Dermis blood vessel endothelial cell (primary cell): ENCODE measurements at regions not wholly inside any gene's neighbourhood (a gene's known extent, or its start where the extent isn't known, plus 50 kb on each side); places are given as distances from the start of the nearest gene placed in this dataset.
"Not testable (repeated sequence)": the region's sequence is repeated elsewhere in the genome, so short reads cannot be mapped to it uniquely, and the experiment has no call there.

Source experiments
- DNase-seq: peaks from one replicate; pipeline ENCODE4 v3.0.0; 2010

GRCh38 chr6:134821928-134822864, 127.7 kb downstream of the ALDH8A1 start:
- no peak for DNase-seq

DNA sequence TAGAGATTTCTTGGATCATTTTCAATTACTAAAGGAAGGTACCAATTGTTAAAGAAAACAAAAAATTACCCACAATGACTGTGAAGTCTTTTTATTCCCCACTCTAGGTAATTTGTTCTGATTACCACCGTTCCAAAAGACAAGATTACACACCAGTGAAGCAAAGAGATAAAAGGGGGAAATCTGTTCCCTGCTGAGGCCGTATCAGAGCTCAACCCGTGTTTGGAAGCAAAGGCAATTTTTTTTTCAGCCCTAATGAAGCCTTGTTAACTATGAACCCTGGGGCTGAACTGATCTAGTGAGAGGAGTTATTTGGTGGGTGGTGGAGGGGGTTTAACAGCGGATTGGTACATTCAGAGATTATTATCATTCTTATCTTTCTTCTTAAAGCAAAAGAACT, 128.5 kb downstream of the ALDH8A1 start:
- no peak for DNase-seq

DNA sequence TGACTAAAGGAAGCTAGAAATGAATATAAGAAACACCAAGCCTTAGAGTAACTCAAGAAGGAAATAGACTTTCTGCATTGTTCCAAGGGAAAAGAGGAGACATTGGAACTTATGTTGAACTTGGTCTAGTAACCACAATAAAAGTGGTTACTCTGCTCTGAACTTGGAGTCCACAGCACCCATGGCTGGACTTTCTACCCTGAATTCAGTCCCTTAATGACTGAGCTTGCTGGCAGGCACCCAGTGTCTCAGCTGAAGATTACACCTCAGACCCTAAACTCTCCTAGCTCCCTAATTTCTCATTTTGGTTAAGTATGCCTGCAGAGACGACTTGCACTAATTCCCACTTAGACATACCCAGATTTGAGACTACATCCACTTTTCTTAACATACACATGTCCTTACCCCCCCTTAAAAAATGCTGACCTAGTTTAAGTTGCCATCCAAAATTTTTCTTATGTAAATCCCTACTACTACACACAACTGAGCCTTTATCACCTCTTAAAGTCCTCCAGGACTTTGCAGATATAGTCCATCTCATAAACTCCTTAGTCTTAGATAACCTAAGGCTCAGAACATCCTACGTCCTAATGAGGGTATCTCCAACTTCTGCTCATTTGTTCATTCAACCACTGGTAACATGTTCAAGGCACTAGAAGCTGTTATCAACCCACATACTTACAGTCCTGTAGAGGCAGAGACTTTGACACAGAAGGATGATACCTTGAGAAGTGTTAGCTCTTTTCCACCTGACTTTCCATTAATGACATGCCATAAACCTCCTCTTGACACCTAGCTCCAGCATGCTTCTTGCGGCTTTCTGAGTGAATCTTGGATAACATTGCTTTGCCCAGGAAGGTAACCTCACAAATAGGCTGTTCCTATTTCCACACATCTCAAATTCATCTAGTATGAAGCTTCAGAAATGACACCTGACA, 129.8 kb downstream of the ALDH8A1 start:
- no peak for DNase-seq

DNA sequence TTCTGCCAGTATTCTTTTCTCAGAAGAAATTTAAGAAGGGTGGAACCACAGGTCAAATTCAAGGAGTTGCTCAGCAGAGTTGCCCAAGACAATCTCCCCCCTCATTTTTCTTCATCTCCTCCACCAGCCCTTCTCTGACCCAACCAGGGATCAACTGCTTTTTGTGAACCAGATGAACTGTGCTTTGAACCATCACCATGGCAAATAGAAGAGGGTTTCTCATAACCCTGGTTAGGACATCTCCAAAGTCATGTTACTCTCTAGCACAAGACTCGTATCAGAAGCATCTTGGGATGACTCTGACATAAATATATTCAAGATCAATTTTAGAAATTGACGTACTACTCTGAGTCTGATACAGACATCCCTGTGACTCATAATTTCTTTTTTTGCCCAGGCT, 130.7 kb downstream of the ALDH8A1 start:
- DNase-seq: no peak

DNA sequence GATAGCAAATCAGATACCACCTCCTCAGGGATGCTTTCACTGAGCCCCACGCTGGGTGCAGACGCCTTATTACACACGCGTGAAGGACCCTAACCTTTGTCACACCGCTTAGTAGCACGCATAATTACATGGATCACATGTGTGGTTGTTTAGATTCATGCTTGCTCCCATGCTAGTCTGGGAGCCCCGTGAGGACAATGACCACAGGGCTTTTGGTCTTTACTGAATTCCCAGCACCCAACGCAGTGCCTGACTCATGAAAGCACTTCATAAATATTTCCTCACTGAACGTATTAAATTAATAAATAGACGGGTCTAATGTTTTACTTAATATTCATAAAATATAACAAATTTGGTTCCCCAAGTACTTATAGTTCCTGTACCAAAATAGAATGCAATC, 132.5 kb downstream of the ALDH8A1 start:
- DNase-seq: no peak

- no peak for DNase-seq
These were observed 133.1 kb downstream of the ALDH8A1 start for GRCh38 chr6:134816780-134817179.

DNA sequence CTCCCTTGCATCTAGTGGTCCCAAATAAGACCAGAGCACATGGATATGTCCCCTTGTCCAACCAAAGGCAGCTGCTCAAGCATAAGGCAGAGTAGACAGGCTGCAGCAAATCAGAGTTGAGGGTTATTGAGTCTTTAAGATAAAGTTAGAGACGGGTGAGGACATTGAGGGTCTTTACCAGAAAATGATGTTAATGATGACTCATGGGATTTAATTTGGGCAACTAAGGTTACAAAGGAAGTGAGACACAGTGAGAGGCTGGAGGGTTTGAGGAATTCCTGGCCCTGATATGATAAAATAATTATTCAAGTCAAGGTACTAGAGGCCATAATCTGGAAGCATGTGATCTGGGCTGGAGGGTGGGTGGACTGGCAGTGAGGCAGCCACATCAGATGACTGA, 133.6 kb downstream of the ALDH8A1 start:
- DNase-seq: no peak

DNA sequence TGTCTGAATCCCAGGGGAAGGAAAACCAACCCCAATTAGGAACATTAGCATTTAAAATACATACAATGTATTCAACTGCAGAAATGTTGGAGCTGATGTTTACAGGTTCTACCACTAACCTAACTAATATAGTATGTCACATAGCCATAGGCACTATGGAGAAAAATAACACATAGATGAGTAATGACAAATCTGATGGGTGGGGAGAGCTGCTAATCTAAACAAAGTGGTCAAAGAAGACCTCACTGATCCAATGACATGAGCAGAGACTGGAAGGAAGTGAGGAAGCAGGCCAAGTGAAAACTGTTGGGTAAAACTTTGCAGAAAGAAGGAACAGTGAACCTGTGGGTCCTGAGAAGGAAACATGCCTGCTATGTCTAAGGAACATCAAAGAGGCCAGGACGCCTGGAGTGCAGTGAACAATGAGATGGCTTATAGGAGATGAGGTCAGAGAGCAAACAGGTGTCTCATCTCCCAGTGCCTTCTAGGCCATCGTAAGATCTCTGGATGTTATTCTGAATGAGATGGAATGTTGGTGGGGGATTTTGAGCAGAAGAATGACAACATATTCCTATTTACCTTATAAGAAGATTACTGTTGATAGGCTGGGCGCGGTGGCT, 135.7 kb downstream of the ALDH8A1 start:
- no peak for DNase-seq

DNA sequence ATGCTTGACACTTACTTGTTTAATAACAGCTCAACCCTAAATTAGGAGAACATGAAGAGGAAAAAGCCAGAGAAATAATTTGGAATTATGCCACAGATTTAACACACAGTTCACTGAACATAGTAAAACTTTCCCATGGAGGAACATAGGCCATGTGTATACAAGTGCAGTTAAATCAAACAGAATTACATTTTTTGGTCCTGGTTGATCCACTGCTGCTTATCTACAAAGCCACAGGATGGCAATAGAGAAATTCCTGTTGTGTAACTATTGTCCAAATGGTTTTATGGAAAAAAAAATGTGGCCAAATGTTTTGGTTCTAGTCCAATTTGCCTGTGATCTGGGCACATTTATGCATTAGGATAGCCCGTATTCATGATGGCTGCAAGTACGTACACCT, 136.8 kb downstream of the ALDH8A1 start:
- no peak for DNase-seq

- no peak for DNase-seq
These were observed 139.5 kb downstream of the ALDH8A1 start for GRCh38 chr6:134810402-134810801.

GRCh38 chr6:134809130-134809529, 140.8 kb downstream of the ALDH8A1 start:
- peak; percentile 19 for DNase-seq

GRCh38 chr6:134806180-134806798, 143.6 kb downstream of the ALDH8A1 start:
- DNase-seq: no peak

- no peak for DNase-seq
These were observed 144.7 kb downstream of the ALDH8A1 start for GRCh38 chr6:134805168-134805567.

DNA sequence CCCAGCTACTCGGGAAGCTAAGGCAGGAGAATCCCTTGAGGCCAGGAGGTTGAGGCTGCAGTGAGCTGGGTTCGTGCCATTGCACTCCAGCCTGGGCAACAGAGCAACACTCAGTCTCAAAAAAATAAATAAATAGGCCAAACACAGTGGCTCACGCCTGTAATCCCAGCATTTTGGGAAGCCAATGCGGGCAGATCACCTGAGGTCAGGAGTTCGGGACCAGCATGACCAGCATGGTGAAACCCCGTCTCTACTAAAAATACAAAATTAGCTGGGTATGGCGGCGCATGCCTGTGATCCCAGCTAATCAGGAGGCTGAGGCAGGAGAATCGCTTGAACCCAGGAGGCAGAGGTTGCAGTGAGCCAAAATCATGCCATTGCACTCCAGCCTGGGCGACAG, 145.6 kb downstream of the ALDH8A1 start:
- DNase-seq: not testable (repeated sequence)

GRCh38 chr6:134802426-134803058, 147.4 kb downstream of the ALDH8A1 start:
- DNase-seq: no peak

- DNase-seq: no peak
These were observed 152.3 kb downstream of the ALDH8A1 start for GRCh38 chr6:134797400-134798113.

- DNase-seq: no peak
These were observed 154.2 kb downstream of the ALDH8A1 start for GRCh38 chr6:134795691-134796090.

GRCh38 chr6:134795001-134795400, 154.9 kb downstream of the ALDH8A1 start:
- no peak for DNase-seq

DNA sequence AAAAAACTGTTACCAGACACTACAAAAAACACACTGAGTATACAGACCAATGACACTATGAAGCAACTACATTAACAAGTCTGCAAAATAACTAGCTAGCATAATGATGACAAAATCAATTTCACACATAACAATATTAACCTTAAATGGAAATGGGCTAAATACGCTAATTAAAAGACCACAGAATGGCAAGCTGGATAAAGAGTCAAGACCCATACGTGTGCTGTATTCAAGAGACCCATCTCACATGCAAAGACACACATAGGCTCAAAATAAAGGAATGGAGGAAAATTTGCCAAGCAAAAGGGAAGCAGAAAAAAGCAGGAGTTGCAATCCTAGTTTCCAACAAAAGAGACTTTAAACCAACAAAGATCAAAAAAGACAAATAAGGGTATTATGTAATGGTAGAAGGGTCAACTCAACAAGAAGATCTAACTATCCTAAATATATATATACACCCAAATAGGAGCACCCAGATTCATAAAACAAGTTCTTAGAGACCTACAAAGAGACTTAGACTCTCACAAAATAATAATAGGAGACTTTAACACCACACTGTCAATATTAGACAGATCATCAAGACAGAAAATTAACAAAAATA, 158.6 kb downstream of the ALDH8A1 start:
- not testable (repeated sequence) for DNase-seq

DNA sequence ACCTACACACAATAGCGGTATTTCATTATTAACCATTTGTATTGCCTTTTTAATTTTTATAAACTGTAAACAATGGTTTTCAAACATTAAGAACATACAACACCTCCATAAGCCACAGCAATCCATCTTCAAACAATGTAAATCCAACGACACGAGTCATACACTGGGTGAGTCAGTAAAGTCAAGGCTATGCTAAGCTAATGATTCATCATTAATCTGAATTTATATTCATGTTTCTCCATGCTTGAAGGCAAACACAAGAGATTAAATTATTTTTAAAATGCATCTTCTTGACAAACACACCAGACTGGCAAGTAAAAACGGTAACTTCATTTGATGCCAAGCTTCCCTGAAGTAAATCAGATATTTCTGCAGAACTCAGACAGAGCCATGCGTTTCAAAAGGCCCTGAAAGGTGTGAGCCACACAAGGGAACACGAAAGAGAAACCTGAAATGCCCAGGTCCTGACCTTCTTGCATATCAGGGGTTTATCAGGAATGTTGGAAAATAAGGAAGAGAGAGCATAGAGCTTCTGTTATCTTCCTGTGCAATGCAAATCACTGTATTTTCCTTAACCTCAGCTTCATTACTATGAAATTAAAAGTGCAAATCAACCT, 162.5 kb downstream of the ALDH8A1 start:
- peak; percentile 43 for DNase-seq
